DMS114 treated with DMSO at 0.1 percent for 48 hours (cell line): ENCODE measurements at regions not wholly inside any gene's neighbourhood (a gene's known extent, or its start where the extent isn't known, plus 50 kb on each side); places are given as distances from the start of the nearest gene placed in this dataset.

ENCODE experiments used
- DNase-seq: peaks from one replicate; lab custom pipeline; 2025; ENCODE audit not compliant: unreplicated experiment; lab: John Stamatoyannopoulos, UW

- DNase-seq = no peak
Observed at GRCh38 chr6:9957215-9957759, 457.6 kb downstream of the TFAP2A start.

GRCh38 chr6:9948678-9949077 lies 466.2 kb downstream of the TFAP2A start:
- no peak for DNase-seq

- DNase-seq = no peak
Observed at GRCh38 chr6:9943986-9944385, 470.9 kb downstream of the TFAP2A start.

GRCh38 chr6:9943026-9943425 lies 471.8 kb downstream of the TFAP2A start:
- no peak for DNase-seq

GRCh38 chr6:9942131-9942530 lies 472.7 kb downstream of the TFAP2A start:
- DNase-seq = no peak

GRCh38 chr6:9938801-9939200 lies 476.1 kb downstream of the TFAP2A start:
- DNase-seq = peak; percentile 18

GRCh38 chr6:9937031-9937763 lies 477.7 kb downstream of the TFAP2A start:
- DNase-seq = no peak

- DNase-seq = no peak
Observed at GRCh38 chr6:9936551-9936950, 478.3 kb downstream of the TFAP2A start.

GRCh38 chr6:9933677-9934076 lies 481.2 kb downstream of the TFAP2A start:
- DNase-seq = no peak

GRCh38 chr6:9927275-9927674 lies 487.6 kb downstream of the TFAP2A start:
- DNase-seq = no peak

- DNase-seq = no peak
Observed at GRCh38 chr6:9924971-9925370, 489.9 kb downstream of the TFAP2A start.

- DNase-seq = no peak
Observed at GRCh38 chr6:9921366-9921765, 493.5 kb downstream of the TFAP2A start.

GRCh38 chr6:9914951-9915350 lies 499.9 kb downstream of the TFAP2A start:
- no peak for DNase-seq

- DNase-seq = no peak
Observed at GRCh38 chr6:9901376-9901775, 513.5 kb downstream of the TFAP2A start.

GRCh38 chr6:9896806-9897205 lies 518.1 kb downstream of the TFAP2A start:
- no peak for DNase-seq

GRCh38 chr6:9890893-9891292 lies 524.0 kb downstream of the TFAP2A start:
- no peak for DNase-seq

GRCh38 chr6:9890469-9890868 lies 524.4 kb downstream of the TFAP2A start:
- DNase-seq = no peak

- DNase-seq = no peak
Observed at GRCh38 chr6:9878535-9878934, 536.3 kb downstream of the TFAP2A start.

- DNase-seq = no peak
Observed at GRCh38 chr6:9875605-9876353, 539.1 kb downstream of the TFAP2A start.

- DNase-seq = no peak
Observed at GRCh38 chr6:9862603-9863167, 552.2 kb downstream of the TFAP2A start.

- no peak for DNase-seq
Observed at GRCh38 chr6:9851541-9852380, 563.1 kb downstream of the TFAP2A start.
